M059J (cell line): ENCODE measurements at regions not wholly inside any gene's neighbourhood (a gene's known extent, or its start where the extent isn't known, plus 50 kb on each side); places are given as distances from the start of the nearest gene placed in this dataset.
A peak's percentile ranks its signal among the peaks of the same experiment; 100 is the strongest.

ENCODE experiments used
- DNase-seq: peaks from one replicate; pipeline ENCODE4 v3.0.0-alpha.2; 2012; ENCODE audit warnings: low read depth

- DNase-seq, result no peak
These were observed 139.8 kb upstream of the GSE1 start for GRCh38 chr16:85473323-85473722.

DNA sequence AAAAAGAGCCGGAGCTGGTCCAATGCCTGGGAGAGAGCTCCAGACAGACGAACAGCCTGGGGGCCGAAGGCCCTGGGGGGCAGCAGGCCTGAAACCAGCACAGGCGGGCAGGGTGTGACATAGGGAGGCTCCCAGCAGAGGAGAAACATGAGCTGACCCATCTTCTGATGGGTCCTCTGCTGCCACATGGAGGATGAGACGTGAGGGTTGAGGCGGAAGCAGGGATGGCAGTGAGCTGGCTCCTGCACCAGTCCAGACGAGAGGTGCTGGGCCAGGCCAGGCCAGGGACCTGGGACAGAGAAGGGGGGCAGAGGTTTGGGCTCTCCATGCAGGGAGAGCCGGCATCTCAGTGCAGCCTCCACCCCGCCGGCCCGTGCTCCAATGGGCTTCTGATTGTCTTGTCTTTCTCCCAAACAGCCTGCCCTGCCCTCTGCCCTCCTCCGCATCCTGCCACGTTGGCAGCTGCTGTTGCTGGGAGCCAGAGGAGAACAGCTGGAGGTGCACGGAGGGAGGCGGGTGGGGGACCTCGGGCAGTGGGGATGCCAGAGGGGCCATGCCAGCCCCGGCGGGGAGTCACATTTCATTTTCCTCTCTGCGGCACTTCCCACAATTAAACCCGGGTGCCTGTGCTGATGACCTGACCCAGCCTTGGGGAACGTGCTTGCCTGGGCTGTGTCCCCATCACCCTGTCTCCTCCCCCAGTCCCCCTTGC is 139.1 kb upstream of the GSE1 start:
- DNase-seq, result no peak

DNA sequence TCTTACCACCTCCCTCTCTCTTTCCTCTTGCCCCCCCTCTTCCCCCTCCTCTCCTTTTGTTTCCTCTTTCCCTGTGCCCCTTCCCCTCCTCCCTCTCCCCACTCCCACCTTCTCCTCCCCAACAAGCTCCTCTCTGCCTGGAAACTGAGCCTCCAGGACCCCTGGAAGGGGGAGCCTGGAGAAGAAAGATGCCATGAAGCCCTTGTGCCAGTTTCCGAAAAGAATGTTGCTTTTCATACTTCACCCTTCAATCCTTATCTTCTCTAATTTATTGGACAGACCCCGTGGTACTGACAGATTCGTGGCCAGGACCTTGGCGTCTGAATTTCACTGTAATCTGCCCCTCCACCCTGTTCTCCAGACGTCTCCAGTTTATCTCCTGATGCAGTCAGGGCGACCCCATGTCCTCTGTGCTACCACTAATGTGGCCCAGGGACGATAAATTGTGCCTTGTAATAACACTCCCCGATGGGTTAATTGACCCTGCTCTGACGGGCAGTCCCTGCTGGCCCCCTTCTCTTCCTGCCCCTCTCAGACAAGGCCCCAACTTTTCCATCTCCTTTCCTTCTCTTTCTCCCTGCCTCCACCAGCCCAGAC is 138.4 kb upstream of the GSE1 start:
- DNase-seq, result no peak

DNA sequence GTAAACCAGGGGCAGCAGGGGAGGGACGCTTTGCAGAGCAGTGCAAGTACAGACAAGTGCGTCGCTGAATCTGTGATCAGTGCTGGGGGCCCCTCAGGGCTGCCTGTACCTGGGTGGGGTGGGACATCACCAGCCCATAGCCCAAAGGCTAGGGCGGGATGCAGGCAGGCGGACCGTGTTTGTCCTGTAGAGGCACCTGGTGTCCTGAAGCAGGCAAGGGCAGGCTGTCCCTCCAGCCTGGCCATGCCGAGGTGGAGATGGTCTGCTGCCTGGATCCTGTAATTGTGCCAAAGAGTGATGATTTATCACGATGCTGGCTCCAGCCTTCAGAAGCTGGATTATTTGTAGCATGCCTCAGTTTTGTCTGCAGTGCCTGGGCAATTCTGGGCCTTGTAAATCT is 137.9 kb upstream of the GSE1 start:
- no peak for DNase-seq

- DNase-seq, result no peak
These were observed 137.3 kb upstream of the GSE1 start for GRCh38 chr16:85475691-85476300.

GRCh38 chr16:85476389-85476788 is 136.7 kb upstream of the GSE1 start:
- DNase-seq, result no peak

GRCh38 chr16:85477801-85478363 is 135.2 kb upstream of the GSE1 start:
- DNase-seq, result no peak

- DNase-seq, result no peak
These were observed 133.0 kb upstream of the GSE1 start for GRCh38 chr16:85479972-85480726.

GRCh38 chr16:85480727-85481101 is 132.4 kb upstream of the GSE1 start:
- DNase-seq, result no peak

GRCh38 chr16:85481206-85481605 is 131.9 kb upstream of the GSE1 start:
- DNase-seq, result no peak

GRCh38 chr16:85481738-85482137 is 131.4 kb upstream of the GSE1 start:
- DNase-seq, result no peak

DNA sequence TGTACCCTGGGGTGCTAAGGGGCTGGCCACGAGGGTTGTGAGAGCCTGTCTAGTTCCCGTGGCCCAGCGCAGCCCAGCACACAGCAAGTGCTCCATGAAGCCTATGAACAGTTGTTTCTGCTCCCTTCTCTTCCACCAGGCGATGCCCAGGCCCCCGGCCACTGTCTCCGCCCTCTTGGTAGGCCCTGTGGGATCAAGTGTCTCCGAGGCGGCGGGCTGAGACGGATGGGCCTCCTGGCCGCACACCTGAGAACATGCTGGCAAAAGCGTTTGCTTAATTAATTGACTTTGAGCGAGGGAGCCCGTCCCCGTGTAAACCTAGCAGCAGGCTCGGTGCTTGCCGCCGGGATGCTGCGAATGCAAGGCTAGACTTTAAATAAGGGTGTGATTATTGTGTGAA is 129.7 kb upstream of the GSE1 start:
- DNase-seq, result no peak

GRCh38 chr16:85484347-85485300 is 128.5 kb upstream of the GSE1 start:
- no peak for DNase-seq

- no peak for DNase-seq
These were observed 127.7 kb upstream of the GSE1 start for GRCh38 chr16:85485379-85485778.

GRCh38 chr16:85486256-85486915 is 126.7 kb upstream of the GSE1 start:
- DNase-seq, result no peak

DNA sequence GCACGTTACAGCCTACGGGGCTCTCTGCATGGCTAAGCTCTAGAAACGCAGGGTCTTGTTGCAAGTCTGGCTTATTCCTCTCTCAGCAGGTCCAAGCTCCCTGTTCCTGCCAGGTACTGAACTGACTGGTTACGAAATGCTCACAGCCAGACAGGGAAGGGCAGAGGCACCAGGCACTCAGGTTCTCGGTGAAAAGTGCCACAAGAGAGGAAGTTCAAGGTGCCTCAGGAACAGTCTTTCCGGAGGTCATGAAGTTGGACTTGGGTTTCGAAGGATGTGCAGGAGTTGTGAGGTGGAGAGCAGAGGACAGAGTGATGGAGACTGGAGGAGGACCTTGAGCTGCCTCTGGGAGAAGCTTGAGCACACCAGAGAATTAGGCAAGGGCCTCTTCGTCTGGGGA is 124.7 kb upstream of the GSE1 start:
- DNase-seq, result no peak

DNA sequence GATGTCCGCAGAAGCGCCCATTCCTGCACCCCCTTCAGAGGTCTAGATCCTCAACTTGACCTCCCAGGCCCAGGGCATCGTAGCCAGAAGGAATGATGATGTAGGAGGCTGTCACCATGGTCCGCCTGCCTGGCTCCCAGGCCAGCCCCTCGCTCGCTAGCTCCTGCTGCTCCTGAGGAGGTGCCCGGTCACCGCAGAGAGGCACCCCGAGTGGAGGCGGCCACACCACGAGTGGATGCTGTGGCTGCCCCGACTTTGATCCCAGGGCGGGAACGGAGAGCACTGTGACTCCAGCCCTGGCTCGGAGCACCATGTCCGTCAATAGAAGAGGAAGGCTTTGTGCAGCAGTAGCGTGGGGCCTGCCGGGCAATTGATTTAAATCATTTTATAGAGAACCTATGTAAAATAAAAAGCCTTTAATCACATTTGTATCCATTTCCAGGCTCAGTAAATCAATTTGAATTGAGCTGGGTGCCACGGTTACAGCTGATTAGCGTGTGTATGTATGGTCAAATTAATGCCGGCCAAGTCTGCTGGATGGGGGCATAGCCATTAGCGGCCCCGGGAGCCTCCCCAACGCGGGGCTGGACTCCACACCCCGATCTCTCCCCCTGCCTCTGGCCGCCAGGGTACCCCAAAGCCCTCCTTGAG is 122.6 kb upstream of the GSE1 start:
- DNase-seq, result no peak

- no peak for DNase-seq
These were observed 121.9 kb upstream of the GSE1 start for GRCh38 chr16:85491058-85491771.

DNA sequence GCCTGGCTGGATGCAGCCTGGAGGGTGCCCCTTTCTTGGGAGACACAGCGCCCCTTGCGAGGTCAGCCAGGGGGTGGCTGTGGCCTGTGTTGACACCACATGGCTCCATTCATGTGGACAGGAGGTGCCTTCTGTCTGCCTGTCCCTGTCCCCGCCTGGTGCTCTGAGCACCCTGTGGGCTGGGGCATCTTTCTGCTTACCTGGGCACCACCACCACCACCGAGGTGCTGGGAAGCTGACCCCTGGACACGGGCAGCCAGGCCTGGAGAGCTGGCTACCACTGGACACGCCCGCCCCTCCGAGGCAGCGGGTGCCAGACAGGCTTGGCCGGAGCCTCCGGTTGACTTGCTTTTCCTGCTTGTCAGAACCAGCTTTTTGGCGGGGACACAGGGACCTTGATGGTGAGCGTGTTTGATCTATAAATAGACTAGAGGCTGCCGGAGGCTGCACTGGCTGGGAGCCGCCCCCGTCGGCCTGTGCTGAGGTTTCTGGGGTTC is 121.3 kb upstream of the GSE1 start:
- peak; percentile 27 for DNase-seq
